Osteocyte (in vitro differentiated cells): ENCODE measurements at regions not wholly inside any gene's neighbourhood (a gene's known extent, or its start where the extent isn't known, plus 50 kb on each side); places are given as distances from the start of the nearest gene placed in this dataset.

Source experiments
- DNase-seq: peaks from one replicate; pipeline ENCODE4 v3.0.0; 2021; ENCODE audit warnings: mixed read lengths; ENCODE audit not compliant: unreplicated experiment; ENCODE audit errors: extremely low spot score
- H3K27ac Mint-ChIP-seq: one replicate; pipeline ENCODE4 v1.8.0; 2021; ENCODE audit warnings: mild to moderate bottlenecking, mixed read lengths; ENCODE audit not compliant: unreplicated experiment
- H3K27me3 Mint-ChIP-seq: one replicate; pipeline ENCODE4 v1.8.0; 2021; ENCODE audit warnings: mixed read lengths; ENCODE audit not compliant: unreplicated experiment
- H3K36me3 Mint-ChIP-seq: one replicate; pipeline ENCODE4 v1.8.0; 2021; ENCODE audit warnings: mixed read lengths; ENCODE audit not compliant: unreplicated experiment
- H3K4me1 Mint-ChIP-seq: one replicate; pipeline ENCODE4 v1.8.0; 2021; ENCODE audit warnings: mixed read lengths; ENCODE audit not compliant: unreplicated experiment
- H3K4me3 Mint-ChIP-seq: one replicate; pipeline ENCODE4 v1.8.0; 2021; ENCODE audit warnings: mild to moderate bottlenecking, moderate library complexity, mixed read lengths; ENCODE audit not compliant: unreplicated experiment
- H3K9me3 Mint-ChIP-seq: one replicate; pipeline ENCODE4 v1.8.0; 2021; ENCODE audit warnings: mixed read lengths; ENCODE audit not compliant: unreplicated experiment
- CTCF ChIP-seq: fragments of 200-600 bp; sonication (generic); IDR thresholded peaks from 2 replicates; pipeline ENCODE4 v1.5.0; 2021; ENCODE audit warnings: antibody characterized with exemption, mild to moderate bottlenecking, moderate library complexity

GRCh38 chr16:73750639-73751038 lies 546.0 kb upstream of the PSMD7 start:
- no peaks in the 10 kb centered on the region for H3K4me1 Mint-ChIP-seq
- H3K4me3 Mint-ChIP-seq = no peak overlapping the region
- H3K36me3 Mint-ChIP-seq = no peaks in the 10 kb centered on the region
- no peak overlapping the region for H3K27ac Mint-ChIP-seq
- no peak for DNase-seq
- TF ChIP-seq CTCF = no peak
- H3K27me3 Mint-ChIP-seq = no peaks in the 10 kb centered on the region
- peaks cover 5% of the 10 kb centered on the region for H3K9me3 Mint-ChIP-seq

- no peaks in the 10 kb centered on the region for H3K27me3 Mint-ChIP-seq
- DNase-seq = no peak
- TF ChIP-seq CTCF = no peak
- H3K27ac Mint-ChIP-seq = no peak overlapping the region
- H3K36me3 Mint-ChIP-seq = no peaks in the 10 kb centered on the region
- no peak overlapping the region for H3K4me3 Mint-ChIP-seq
- peaks cover 5% of the 10 kb centered on the region for H3K9me3 Mint-ChIP-seq
- H3K4me1 Mint-ChIP-seq = no peaks in the 10 kb centered on the region
Measured at GRCh38 chr16:73747328-73747727, 549.3 kb upstream of the PSMD7 start.

- DNase-seq = no peak
- Mint-ChIP-seq H3K27ac (no peak overlapping the region), H3K9me3 (peaks cover 5% of the 10 kb centered on the region), H3K36me3 (no peaks in the 10 kb centered on the region), H3K27me3 (no peaks in the 10 kb centered on the region), H3K4me3 (no peak overlapping the region), H3K4me1 (no peaks in the 10 kb centered on the region)
- TF ChIP-seq CTCF = no peak
Measured at GRCh38 chr16:73746554-73746953, 550.1 kb upstream of the PSMD7 start.

GRCh38 chr16:73743665-73744496 lies 552.7 kb upstream of the PSMD7 start:
- Mint-ChIP-seq H3K27me3 (no peaks in the 10 kb centered on the region), H3K4me1 (no peaks in the 10 kb centered on the region), H3K27ac (no peak overlapping the region), H3K36me3 (no peaks in the 10 kb centered on the region), H3K4me3 (no peak overlapping the region), H3K9me3 (no peaks in the 10 kb centered on the region)
- no peak for TF ChIP-seq CTCF
- DNase-seq = no peak

GRCh38 chr16:73739049-73739769 lies 557.4 kb upstream of the PSMD7 start:
- no peak for TF ChIP-seq CTCF
- DNase-seq = no peak
- H3K27me3 Mint-ChIP-seq = no peaks in the 10 kb centered on the region
- no peaks in the 10 kb centered on the region for H3K9me3 Mint-ChIP-seq
- H3K36me3 Mint-ChIP-seq = no peaks in the 10 kb centered on the region
- H3K4me3 Mint-ChIP-seq = no peak overlapping the region
- no peaks in the 10 kb centered on the region for H3K4me1 Mint-ChIP-seq
- no peak overlapping the region for H3K27ac Mint-ChIP-seq
